ENCODE measurements at regions not wholly inside any gene's neighbourhood (a gene's known extent, or its start where the extent isn't known, plus 50 kb on each side); places are given as distances from the start of the nearest gene placed in this dataset.

GRCh38 chr16:26252598-26252997 is 560.8 kb downstream of the HS3ST4 start:
- Mint-ChIP-seq H3K36me3 (ENCODE audit: low read depth, unreplicated experiment) (no peaks in the 10 kb centered on the region), H3K27ac (ENCODE audit: unreplicated experiment) (no peak overlapping the region), H3K9me3 (ENCODE audit: unreplicated experiment) (peaks cover 4% of the 10 kb centered on the region), H3K4me1 (ENCODE audit: unreplicated experiment) (no peaks in the 10 kb centered on the region), H3K27me3 (ENCODE audit: unreplicated experiment) (peaks cover 4% of the 10 kb centered on the region), H3K4me3 (ENCODE audit: unreplicated experiment) (no peak overlapping the region)
- TF ChIP-seq CTCF (IDR thresholded peaks at IDR 0.05; ENCODE audit: unreplicated experiment): no peak
- no peak for DNase-seq (ENCODE audit: low spot score)

- H3K4me1 Mint-ChIP-seq (ENCODE audit: unreplicated experiment): no peaks in the 10 kb centered on the region
- H3K9me3 Mint-ChIP-seq (ENCODE audit: unreplicated experiment): peaks cover 7% of the 10 kb centered on the region
- DNase-seq (ENCODE audit: low spot score): no peak
- peaks cover 1% of the 10 kb centered on the region for H3K27me3 Mint-ChIP-seq (ENCODE audit: unreplicated experiment)
- no peak overlapping the region for H3K4me3 Mint-ChIP-seq (ENCODE audit: unreplicated experiment)
- no peak overlapping the region for H3K27ac Mint-ChIP-seq (ENCODE audit: unreplicated experiment)
- TF ChIP-seq CTCF (IDR thresholded peaks at IDR 0.05; ENCODE audit: unreplicated experiment): no peak
- H3K36me3 Mint-ChIP-seq (ENCODE audit: low read depth, unreplicated experiment): no peaks in the 10 kb centered on the region
These were observed 569.9 kb downstream of the HS3ST4 start for GRCh38 chr16:26261621-26262020.

GRCh38 chr16:26263406-26263805 is 571.6 kb downstream of the HS3ST4 start:
- Mint-ChIP-seq H3K27ac (ENCODE audit: unreplicated experiment) (no peak overlapping the region), H3K36me3 (ENCODE audit: low read depth, unreplicated experiment) (no peaks in the 10 kb centered on the region), H3K4me3 (ENCODE audit: unreplicated experiment) (no peak overlapping the region), H3K9me3 (ENCODE audit: unreplicated experiment) (peaks cover 7% of the 10 kb centered on the region), H3K4me1 (ENCODE audit: unreplicated experiment) (no peaks in the 10 kb centered on the region), H3K27me3 (ENCODE audit: unreplicated experiment) (peaks cover 1% of the 10 kb centered on the region)
- TF ChIP-seq CTCF (IDR thresholded peaks at IDR 0.05; ENCODE audit: unreplicated experiment): no peak
- DNase-seq (ENCODE audit: low spot score): no peak

GRCh38 chr16:26267641-26268040 is 575.9 kb downstream of the HS3ST4 start:
- Mint-ChIP-seq H3K9me3 (ENCODE audit: unreplicated experiment) (no peaks in the 10 kb centered on the region), H3K4me1 (ENCODE audit: unreplicated experiment) (no peaks in the 10 kb centered on the region), H3K36me3 (ENCODE audit: low read depth, unreplicated experiment) (no peaks in the 10 kb centered on the region), H3K4me3 (ENCODE audit: unreplicated experiment) (no peak overlapping the region), H3K27me3 (ENCODE audit: unreplicated experiment) (peaks cover 1% of the 10 kb centered on the region), H3K27ac (ENCODE audit: unreplicated experiment) (no peak overlapping the region)
- no peak for TF ChIP-seq CTCF (IDR thresholded peaks at IDR 0.05; ENCODE audit: unreplicated experiment)
- no peak for DNase-seq (ENCODE audit: low spot score)

GRCh38 chr16:26269673-26270072 is 577.9 kb downstream of the HS3ST4 start:
- no peaks in the 10 kb centered on the region for H3K9me3 Mint-ChIP-seq (ENCODE audit: unreplicated experiment)
- H3K4me3 Mint-ChIP-seq (ENCODE audit: unreplicated experiment): no peak overlapping the region
- no peak overlapping the region for H3K27ac Mint-ChIP-seq (ENCODE audit: unreplicated experiment)
- TF ChIP-seq CTCF (IDR thresholded peaks at IDR 0.05; ENCODE audit: unreplicated experiment): no peak
- no peak for DNase-seq (ENCODE audit: low spot score)
- no peaks in the 10 kb centered on the region for H3K36me3 Mint-ChIP-seq (ENCODE audit: low read depth, unreplicated experiment)
- H3K27me3 Mint-ChIP-seq (ENCODE audit: unreplicated experiment): peaks cover 1% of the 10 kb centered on the region
- no peaks in the 10 kb centered on the region for H3K4me1 Mint-ChIP-seq (ENCODE audit: unreplicated experiment)

Data from endothelial cell (in vitro differentiated cells).